ENCODE measurements at regions not wholly inside any gene's neighbourhood (a gene's known extent, or its start where the extent isn't known, plus 50 kb on each side); places are given as distances from the start of the nearest gene placed in this dataset.

DNA sequence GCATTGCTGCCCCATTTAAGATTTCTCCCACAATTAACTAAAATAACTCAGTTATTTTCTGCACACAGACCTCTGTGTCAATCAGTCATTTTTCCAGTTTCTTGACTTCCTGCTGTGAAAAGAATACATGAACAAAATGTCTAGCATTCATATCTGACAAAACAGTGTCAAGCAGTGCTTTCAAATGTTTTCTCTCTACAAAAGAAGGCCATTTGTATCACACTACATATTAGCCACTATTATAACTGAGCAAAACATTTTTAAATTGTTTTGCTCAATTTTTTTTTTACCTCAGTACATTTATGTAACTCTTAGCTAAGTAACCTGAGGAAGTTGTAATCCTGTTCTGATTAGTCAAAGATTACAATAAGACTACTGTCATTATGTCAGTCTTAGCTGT lies 1498.5 kb upstream of the PRMT6 start:
- Histone ChIP-seq H3K9me1 (replicated peaks; ENCODE audit: control insufficient read depth, extremely low read depth, insufficient read depth, low read length) (no peaks in the 10 kb centered on the region), H3K4me1 (ENCODE audit: control insufficient read depth, extremely low read depth, insufficient read depth, low read length) (no peaks in the 10 kb centered on the region), H3K9me3 (replicated peaks; ENCODE audit: control insufficient read depth, insufficient read depth, low read length) (no peaks in the 10 kb centered on the region), H3K79me2 (ENCODE audit: control insufficient read depth, insufficient read depth, low read length) (no peaks in the 10 kb centered on the region), H3K27me3 (ENCODE audit: control insufficient read depth in 2 of 2, insufficient read depth in 2 of 2, low read length in 2 of 2) (no peaks in the 10 kb centered on the region), H2AFZ (ENCODE audit: low read depth, low read length) (no peak overlapping the region), H3K4me3 (replicated peaks in 1 of 3; ENCODE audit: insufficient read depth in 1 of 3, low read depth in 1 of 3, low read length in 3 of 3) (no peak overlapping the region), H3K36me3 (ENCODE audit: control insufficient read depth in 2 of 2, extremely low read depth in 1 of 2, insufficient read depth in 2 of 2, low read length in 2 of 2) (no peaks in the 10 kb centered on the region), H4K20me1 (replicated peaks; ENCODE audit: control insufficient read depth, extremely low read depth, insufficient read depth, low read length) (no peaks in the 10 kb centered on the region), H3K27ac (ENCODE audit: insufficient read depth, low read depth, low read length) (no peak overlapping the region), H3K4me2 (ENCODE audit: insufficient read depth, low read length) (no peak overlapping the region), H3K9ac (replicated peaks; ENCODE audit: extremely low read depth, insufficient read depth, low read length) (no peak overlapping the region)
- intact Hi-C loops (cut with micrococcal nuclease) (no loop called here), dilution Hi-C loops (cut with MboI; ENCODE audit: extremely low pct_ligation_motif_present, low sequenced_read_pairs) (no loop called here)
- no TSS peak for BruUV-seq (replicated peaks)
- no peak for TF ChIP-seq POLR2AphosphoS5 (IDR thresholded peaks at IDR 0.05; ENCODE audit: insufficient read depth, low read depth, low read length)
- TF ChIP-seq, protein P1, sequence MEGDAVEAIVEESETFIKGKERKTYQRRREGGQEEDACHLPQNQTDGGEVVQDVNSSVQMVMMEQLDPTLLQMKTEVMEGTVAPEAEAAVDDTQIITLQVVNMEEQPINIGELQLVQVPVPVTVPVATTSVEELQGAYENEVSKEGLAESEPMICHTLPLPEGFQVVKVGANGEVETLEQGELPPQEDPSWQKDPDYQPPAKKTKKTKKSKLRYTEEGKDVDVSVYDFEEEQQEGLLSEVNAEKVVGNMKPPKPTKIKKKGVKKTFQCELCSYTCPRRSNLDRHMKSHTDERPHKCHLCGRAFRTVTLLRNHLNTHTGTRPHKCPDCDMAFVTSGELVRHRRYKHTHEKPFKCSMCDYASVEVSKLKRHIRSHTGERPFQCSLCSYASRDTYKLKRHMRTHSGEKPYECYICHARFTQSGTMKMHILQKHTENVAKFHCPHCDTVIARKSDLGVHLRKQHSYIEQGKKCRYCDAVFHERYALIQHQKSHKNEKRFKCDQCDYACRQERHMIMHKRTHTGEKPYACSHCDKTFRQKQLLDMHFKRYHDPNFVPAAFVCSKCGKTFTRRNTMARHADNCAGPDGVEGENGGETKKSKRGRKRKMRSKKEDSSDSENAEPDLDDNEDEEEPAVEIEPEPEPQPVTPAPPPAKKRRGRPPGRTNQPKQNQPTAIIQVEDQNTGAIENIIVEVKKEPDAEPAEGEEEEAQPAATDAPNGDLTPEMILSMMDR (IDR thresholded peaks at IDR 0.05; ENCODE audit: extremely low read depth in 1 of 2, insufficient read depth in 1 of 2, low read depth in 1 of 2, low read length in 2 of 2) = no peak
- TF ChIP-seq EZH2 (IDR thresholded peaks at IDR 0.05; ENCODE audit: borderline replicate concordance, low read depth, low read length, severe bottlenecking) = no peak
- ChIA-PET POLR2A (no interaction called here), CTCF (no interaction called here)
- no peak for FAIRE-seq
- no peak for DNase-seq (ENCODE audit: low read depth, low spot score)

DNA sequence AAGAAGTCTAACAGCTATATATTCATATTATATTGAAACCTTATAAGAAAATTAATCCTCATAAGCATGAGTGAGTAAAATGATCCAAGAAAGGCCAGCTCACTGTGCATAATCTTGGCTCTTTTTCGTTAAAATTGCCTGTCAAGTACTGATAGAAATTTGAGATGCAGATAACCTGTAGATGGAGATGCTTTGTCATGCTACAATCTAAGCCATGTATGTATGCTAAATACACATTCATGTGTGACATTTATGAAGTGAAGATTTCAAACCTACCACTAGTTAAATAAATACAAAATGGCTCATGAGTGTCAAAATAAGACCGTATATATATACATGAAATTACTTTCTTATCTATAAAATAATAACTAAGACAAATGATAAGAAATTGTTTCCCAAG lies 1491.5 kb upstream of the PRMT6 start:
- H3K4me1 ChIP-seq (ENCODE audit: control insufficient read depth, extremely low read depth, insufficient read depth, low read length) = no peaks in the 10 kb centered on the region
- no peak overlapping the region for H3K9ac ChIP-seq (replicated peaks; ENCODE audit: extremely low read depth, insufficient read depth, low read length)
- no peak overlapping the region for H3K27ac ChIP-seq (ENCODE audit: insufficient read depth, low read depth, low read length)
- BruUV-seq (replicated peaks) = no TSS peak
- no peak overlapping the region for H2AFZ ChIP-seq (ENCODE audit: low read depth, low read length)
- dilution Hi-C loops (cut with MboI; ENCODE audit: extremely low pct_ligation_motif_present, low sequenced_read_pairs) (no loop called here), intact Hi-C loops (cut with micrococcal nuclease) (no loop called here)
- no peak overlapping the region for H3K4me3 ChIP-seq (replicated peaks in 1 of 3; ENCODE audit: insufficient read depth in 1 of 3, low read depth in 1 of 3, low read length in 3 of 3)
- TF ChIP-seq EZH2 (IDR thresholded peaks at IDR 0.05; ENCODE audit: borderline replicate concordance, low read depth, low read length, severe bottlenecking) (no peak), POLR2AphosphoS5 (IDR thresholded peaks at IDR 0.05; ENCODE audit: insufficient read depth, low read depth, low read length) (no peak), JUN (IDR thresholded peaks at IDR 0.05; ENCODE audit: borderline replicate concordance, insufficient read depth, insufficient read length, low read depth) (no peak), FOS (IDR thresholded peaks at IDR 0.05; ENCODE audit: borderline replicate concordance, insufficient read depth, low read length) (no peak), MYC (IDR thresholded peaks at IDR 0.05; ENCODE audit: low read depth, low read length) (no peak), GATA2 (IDR thresholded peaks at IDR 0.05; ENCODE audit: insufficient read depth, insufficient read length, low read depth, low read length) (no peak), POLR2A (IDR thresholded peaks at IDR 0.05; ENCODE audit: low read depth, low read length) (no peak)
- TF ChIP-seq, protein P2, sequence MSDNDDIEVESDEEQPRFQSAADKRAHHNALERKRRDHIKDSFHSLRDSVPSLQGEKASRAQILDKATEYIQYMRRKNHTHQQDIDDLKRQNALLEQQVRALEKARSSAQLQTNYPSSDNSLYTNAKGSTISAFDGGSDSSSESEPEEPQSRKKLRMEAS (IDR thresholded peaks at IDR 0.05; ENCODE audit: insufficient read depth, insufficient read length) = no peak
- TF ChIP-seq, protein P1 (IDR thresholded peaks at IDR 0.05; ENCODE audit: extremely low read depth in 1 of 2, insufficient read depth in 1 of 2, low read depth in 1 of 2, low read length in 2 of 2) = no peak
- no peaks in the 10 kb centered on the region for H4K20me1 ChIP-seq (replicated peaks; ENCODE audit: control insufficient read depth, extremely low read depth, insufficient read depth, low read length)
- DNase-seq (ENCODE audit: low read depth, low spot score) (no peak), FAIRE-seq (no peak)
- ChIA-PET POLR2A (no interaction called here), CTCF (no interaction called here)
- no peaks in the 10 kb centered on the region for H3K9me1 ChIP-seq (replicated peaks; ENCODE audit: control insufficient read depth, extremely low read depth, insufficient read depth, low read length)
- H3K4me2 ChIP-seq (ENCODE audit: insufficient read depth, low read length) = no peak overlapping the region
- H3K36me3 ChIP-seq (ENCODE audit: control insufficient read depth in 2 of 2, extremely low read depth in 1 of 2, insufficient read depth in 2 of 2, low read length in 2 of 2) = no peaks in the 10 kb centered on the region
- no peaks in the 10 kb centered on the region for H3K9me3 ChIP-seq (replicated peaks; ENCODE audit: control insufficient read depth, insufficient read depth, low read length)
- no peaks in the 10 kb centered on the region for H3K79me2 ChIP-seq (ENCODE audit: control insufficient read depth, insufficient read depth, low read length)
- H3K27me3 ChIP-seq (ENCODE audit: control insufficient read depth in 2 of 2, insufficient read depth in 2 of 2, low read length in 2 of 2) = no peaks in the 10 kb centered on the region

All from endothelial cell of umbilical vein (primary cell).